Adrenal gland (tissue), 5 donors: ENCODE measurements at regions not wholly inside any gene's neighbourhood (a gene's known extent, or its start where the extent isn't known, plus 50 kb on each side); places are given as distances from the start of the nearest gene placed in this dataset.

Source experiments
- CTCF ChIP-seq, 6 experiments: fragments of 450-650 bp in 4 of 6; fragments of 200-600 bp in 2 of 6; sonication (generic) in 1 of 6; IDR thresholded peaks; 1 replicate in 5 of 6; 2 replicates in 1 of 6; pipeline versions ENCODE4 v1.5.1 to v1.8.0; 2016 to 2021; ENCODE audit warnings: antibody characterized with exemption in 6 of 6, mild to moderate bottlenecking in 2 of 6, moderate library complexity in 1 of 6
- POLR2A ChIP-seq, 2 donors: fragments of 450-650 bp; IDR thresholded peaks; one replicate each; pipeline ENCODE4 v1.6.1; 2017; ENCODE audit warnings: antibody characterized with exemption in 2 of 2, mild to moderate bottlenecking in 2 of 2, moderate library complexity in 1 of 2
- donor health status: DM: no; HTN: no; CAD: no.

GRCh38 chr10:36391405-36391804, 734.0 kb upstream of the ANKRD30A start:
- TF ChIP-seq POLR2A (IDR thresholded peaks at IDR 0.05), result no peak
- TF ChIP-seq CTCF (IDR thresholded peaks at IDR 0.05), result no peak
